Loucy (cell line): ENCODE measurements at regions not wholly inside any gene's neighbourhood (a gene's known extent, or its start where the extent isn't known, plus 50 kb on each side); places are given as distances from the start of the nearest gene placed in this dataset.

Experiments used
- H2AFZ ChIP-seq: fragments of 200-600 bp; sonication (generic); 2 replicates; pipeline ENCODE4 v1.6.0; 2016; ENCODE audit warnings: antibody characterized with exemption, mild to moderate bottlenecking, low read length, moderate library complexity
- H3F3A ChIP-seq: fragments of 200-600 bp; 2 replicates; pipeline ENCODE4 v1.6.0; 2016; ENCODE audit warnings: antibody characterized with exemption, low read depth, mild to moderate bottlenecking
- H3K27me3 ChIP-seq: fragments of 200-600 bp; sonication (generic); 2 replicates; pipeline ENCODE4 v1.6.1; 2014; ENCODE audit warnings: low read length, mild to moderate bottlenecking; ENCODE audit not compliant: insufficient read depth, poor library complexity, severe bottlenecking
- H3K36me3 ChIP-seq: fragments of 200-600 bp; sonication (generic); 2 replicates; pipeline ENCODE4 v1.6.1; 2016; ENCODE audit warnings: low read length; ENCODE audit not compliant: insufficient read depth
- H3K4me1 ChIP-seq: fragments of 200-600 bp; sonication (generic); 2 replicates; pipeline ENCODE4 v1.5.1; 2014; ENCODE audit warnings: low read length, mild to moderate bottlenecking; ENCODE audit not compliant: insufficient read depth, poor library complexity, severe bottlenecking
- H3K4me2 ChIP-seq: fragments of 200-600 bp; sonication (generic); 2 replicates; pipeline ENCODE4 v1.6.0; 2014; ENCODE audit warnings: antibody characterized with exemption, low read length, low read depth, mild to moderate bottlenecking; ENCODE audit not compliant: poor library complexity, severe bottlenecking
- H3K4me3 ChIP-seq: fragments of 200-600 bp; sonication (generic); 2 replicates; pipeline ENCODE4 v1.5.1; 2014; ENCODE audit warnings: low read length, mild to moderate bottlenecking, mixed read lengths; ENCODE audit not compliant: poor library complexity, severe bottlenecking
- H3K79me2 ChIP-seq: fragments of 200-600 bp; sonication (generic); 2 replicates; pipeline ENCODE4 v1.6.1; 2014; ENCODE audit warnings: low read length; ENCODE audit not compliant: insufficient read depth
- H3K9ac ChIP-seq: fragments of 200-600 bp; sonication (generic); 2 replicates; pipeline ENCODE4 v1.6.0; 2014; ENCODE audit warnings: mild to moderate bottlenecking, low read depth, low read length, moderate library complexity; ENCODE audit not compliant: poor library complexity, severe bottlenecking
- H3K9me2 ChIP-seq: fragments of 200-600 bp; sonication (generic); replicated peaks from 2 replicates; pipeline ENCODE4 v1.6.1; 2016; ENCODE audit warnings: low read depth, low read length, mixed read lengths
- H3K9me3 ChIP-seq: fragments of 200-600 bp; sonication (generic); 2 replicates; pipeline ENCODE4 v1.6.1; 2014; ENCODE audit warnings: mild to moderate bottlenecking, antibody characterized with exemption, low read length, low read depth; ENCODE audit not compliant: insufficient read depth
- H4K20me1 ChIP-seq: fragments of 200-600 bp; sonication (generic); 2 replicates; pipeline ENCODE4 v1.6.0; 2014; ENCODE audit warnings: antibody characterized with exemption, low read length, mild to moderate bottlenecking; ENCODE audit not compliant: insufficient read depth, poor library complexity, severe bottlenecking
- CTCF ChIP-seq: fragments of 200-600 bp; sonication (generic); conservative IDR thresholded peaks from 2 replicates; pipeline ENCODE4 v1.5.1; 2014; ENCODE audit warnings: mild to moderate bottlenecking, antibody characterized with exemption, low read length
- EZH2phosphoT487 ChIP-seq: fragments of 200-600 bp; IDR thresholded peaks from 2 replicates; pipeline ENCODE4 v1.6.1; 2018; ENCODE audit warnings: antibody characterized with exemption, mild to moderate bottlenecking, moderate library complexity, borderline replicate concordance

- Histone ChIP-seq H3K79me2 (no peaks in the 10 kb centered on the region), H3K9ac (no peak overlapping the region), H3K4me3 (no peak overlapping the region), H3K4me1 (no peaks in the 10 kb centered on the region), H3K9me2 (no peaks in the 10 kb centered on the region), H3K27me3 (no peaks in the 10 kb centered on the region), H3K4me2 (no peak overlapping the region), H2AFZ (no peak overlapping the region), H3K9me3 (peaks cover 10% of the 10 kb centered on the region; the same call in 1 of the 2 replicates), H4K20me1 (no peaks in the 10 kb centered on the region), H3K36me3 (no peaks in the 10 kb centered on the region), H3F3A (no peaks in the 10 kb centered on the region)
- TF ChIP-seq EZH2phosphoT487 (no peak), CTCF (no peak)
Measured at GRCh38 chr19:56987184-56987583, 132.6 kb upstream of the USP29 start.

GRCh38 chr19:56988299-56988698, 131.5 kb upstream of the USP29 start:
- no peaks in the 10 kb centered on the region for H3K9me2 ChIP-seq
- H3K9me3 ChIP-seq: peaks cover 13% of the 10 kb centered on the region; the same call in 1 of the 2 replicates
- no peaks in the 10 kb centered on the region for H3K4me1 ChIP-seq
- H2AFZ ChIP-seq: no peak overlapping the region
- no peak overlapping the region for H3K4me2 ChIP-seq
- no peak overlapping the region for H3K9ac ChIP-seq
- no peak for TF ChIP-seq CTCF
- TF ChIP-seq EZH2phosphoT487: no peak
- H3K36me3 ChIP-seq: no peaks in the 10 kb centered on the region
- no peaks in the 10 kb centered on the region for H3F3A ChIP-seq
- no peaks in the 10 kb centered on the region for H3K27me3 ChIP-seq
- no peaks in the 10 kb centered on the region for H3K79me2 ChIP-seq
- no peaks in the 10 kb centered on the region for H4K20me1 ChIP-seq
- no peak overlapping the region for H3K4me3 ChIP-seq

GRCh38 chr19:56991912-56992311, 127.9 kb upstream of the USP29 start:
- no peaks in the 10 kb centered on the region for H3K79me2 ChIP-seq
- no peak overlapping the region for H3K9ac ChIP-seq
- no peak overlapping the region for H3K4me2 ChIP-seq
- no peaks in the 10 kb centered on the region for H3F3A ChIP-seq
- no peaks in the 10 kb centered on the region for H4K20me1 ChIP-seq
- H3K4me3 ChIP-seq: no peak overlapping the region
- no peak for TF ChIP-seq EZH2phosphoT487
- no peak for TF ChIP-seq CTCF
- no peak overlapping the region for H2AFZ ChIP-seq
- H3K9me3 ChIP-seq: peaks cover 16% of the 10 kb centered on the region; the same call in 1 of the 2 replicates
- H3K27me3 ChIP-seq: no peaks in the 10 kb centered on the region
- H3K9me2 ChIP-seq: no peaks in the 10 kb centered on the region
- no peaks in the 10 kb centered on the region for H3K4me1 ChIP-seq
- H3K36me3 ChIP-seq: no peaks in the 10 kb centered on the region
